HG03196 (cell line): ENCODE measurements at regions not wholly inside any gene's neighbourhood (a gene's known extent, or its start where the extent isn't known, plus 50 kb on each side); places are given as distances from the start of the nearest gene placed in this dataset.

ENCODE experiments used
- ATAC-seq: cut with Tn5 transposase; IDR thresholded peaks from one replicate; pipeline ENCODE4 v1.9.1; 2021; ENCODE audit not compliant: unreplicated experiment

DNA sequence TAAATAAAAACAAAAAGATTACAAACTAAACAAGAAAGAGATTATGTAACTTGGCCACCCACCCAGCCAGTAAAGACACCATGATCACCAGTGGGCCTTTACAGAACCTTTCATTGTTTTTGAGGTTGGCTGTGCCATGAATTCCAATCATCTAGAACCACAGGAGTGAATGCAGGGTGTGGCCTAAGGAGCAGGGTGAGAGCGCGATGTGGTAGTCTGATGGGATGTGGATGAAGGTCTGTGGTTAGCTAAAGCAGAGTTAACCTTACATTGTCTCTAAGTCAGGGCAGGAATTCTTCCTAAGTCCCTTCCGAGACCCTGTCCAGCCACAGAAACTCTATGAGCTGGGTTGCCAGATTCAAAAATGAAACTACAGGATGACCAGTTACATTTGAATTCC, 54.0 kb upstream of the CDKN3 start:
- ATAC-seq, result no peak

DNA sequence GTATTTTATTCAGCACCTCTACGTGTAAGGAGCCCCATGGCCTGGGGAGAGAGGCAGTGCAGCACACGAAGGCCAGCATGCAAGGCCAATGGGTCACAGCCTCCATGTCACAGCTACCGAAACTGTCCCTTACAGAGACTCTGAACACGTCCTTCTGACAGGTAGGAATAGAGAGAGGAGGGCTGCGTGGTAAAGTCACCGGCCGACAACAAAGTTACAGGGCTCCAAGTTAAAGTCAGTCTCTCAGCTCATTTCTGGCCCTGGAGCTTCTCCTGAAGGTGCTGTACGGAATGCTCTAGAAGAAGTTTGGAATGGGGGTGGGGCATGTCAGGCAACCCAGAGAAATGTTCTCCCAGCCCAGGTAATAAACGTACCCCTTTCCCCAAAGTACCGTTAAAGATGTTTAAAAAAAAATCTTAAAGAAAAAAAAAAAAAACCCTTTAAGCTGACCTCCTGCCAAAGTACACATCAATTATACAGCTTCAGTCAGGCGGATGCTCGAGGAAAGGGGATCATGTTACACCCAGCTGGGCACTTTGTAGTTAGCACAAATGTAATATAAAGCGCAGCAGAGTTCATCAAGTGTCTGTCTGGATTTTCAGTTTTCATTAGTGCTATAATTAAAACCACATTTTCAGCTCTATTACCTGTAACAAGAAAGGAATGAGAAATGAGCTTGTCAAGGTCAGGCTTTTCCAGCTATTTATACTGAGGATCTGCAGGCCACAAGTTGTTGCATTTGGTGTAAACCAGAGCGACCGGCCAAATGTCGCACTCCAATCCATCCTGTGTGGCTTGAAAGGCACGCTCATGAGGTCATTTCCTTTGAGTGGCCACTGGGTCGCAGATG, 53.3 kb upstream of the CDKN3 start:
- no peak for ATAC-seq

DNA sequence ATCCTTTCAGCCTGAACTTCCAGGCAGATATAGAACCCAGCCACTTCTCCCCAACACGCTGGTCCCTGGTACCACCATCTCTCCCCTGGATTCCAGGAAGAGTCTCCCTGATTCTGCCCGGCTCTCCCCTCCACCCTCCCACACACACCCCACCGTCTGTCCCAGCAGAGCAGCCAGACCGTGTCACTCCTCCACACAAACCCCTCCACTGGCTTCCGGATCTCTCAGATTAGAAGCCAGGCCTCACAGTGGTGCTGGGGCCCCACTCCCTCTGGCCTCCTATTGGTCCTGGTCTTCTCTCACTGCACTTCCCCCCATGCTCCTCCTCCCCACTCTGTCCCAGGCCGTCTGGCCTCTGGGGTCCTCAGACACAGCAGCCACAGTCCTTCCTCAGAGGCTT, 52.4 kb upstream of the CDKN3 start:
- ATAC-seq, result no peak

DNA sequence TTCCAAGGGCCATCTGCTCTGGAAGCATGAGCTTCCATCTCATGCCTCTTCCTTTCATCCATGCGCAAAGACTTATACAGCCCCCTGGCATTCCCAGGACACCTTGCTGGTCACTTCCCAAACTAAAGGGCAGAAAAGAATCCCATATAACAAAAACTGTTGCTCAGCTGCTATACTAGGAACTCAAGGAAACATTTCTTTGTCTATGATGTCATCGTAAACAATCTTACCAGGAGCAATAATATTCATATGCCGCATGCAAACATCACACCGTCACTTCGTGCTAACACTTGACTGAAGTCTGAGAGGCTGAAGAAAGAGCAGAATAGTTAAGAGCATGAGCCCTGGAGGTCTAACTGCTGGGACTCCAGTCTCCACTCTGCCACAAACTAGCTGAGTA, 50.5 kb upstream of the CDKN3 start:
- ATAC-seq, result no peak
